Subcutaneous abdominal adipose tissue (tissue), 5 donors: ENCODE measurements at regions not wholly inside any gene's neighbourhood (a gene's known extent, or its start where the extent isn't known, plus 50 kb on each side); places are given as distances from the start of the nearest gene placed in this dataset.

Experiments
- H3K27ac ChIP-seq: one replicate; pipeline ENCODE4 v1.7.0; 2013; ENCODE audit warnings: low read depth, mild to moderate bottlenecking, inconsistent platforms, low read length, moderate library complexity
- H3K27me3 ChIP-seq, 5 donors: one replicate each; pipeline ENCODE4 v1.7.0; 2013; ENCODE audit warnings: low read length in 5 of 5, inconsistent platforms in 1 of 5; ENCODE audit not compliant: control insufficient read depth in 5 of 5, insufficient read depth in 4 of 5
- H3K36me3 ChIP-seq, 5 donors: one replicate each; pipeline ENCODE4 v1.7.0; 2013; ENCODE audit warnings: low read length in 5 of 5; ENCODE audit not compliant: control insufficient read depth in 5 of 5, insufficient read depth in 5 of 5
- H3K4me1 ChIP-seq, 5 donors: one replicate each; pipeline ENCODE4 v1.7.0; 2013; ENCODE audit warnings: low read length in 5 of 5, mild to moderate bottlenecking in 3 of 5, moderate library complexity in 1 of 5; ENCODE audit not compliant: control insufficient read depth in 5 of 5, insufficient read depth in 5 of 5
- H3K4me3 ChIP-seq, 5 donors: one replicate each; pipeline ENCODE4 v1.7.0; 2013; ENCODE audit warnings: low read length in 5 of 5, low read depth in 1 of 5
- H3K9ac ChIP-seq, 5 donors: one replicate each; pipeline ENCODE4 v1.7.0; 2013; ENCODE audit warnings: low read length in 5 of 5, mild to moderate bottlenecking in 4 of 5, moderate library complexity in 3 of 5
- H3K9me3 ChIP-seq, 5 donors: one replicate each; pipeline ENCODE4 v1.7.0; 2013; ENCODE audit warnings: low read length in 5 of 5; ENCODE audit not compliant: control insufficient read depth in 5 of 5
- donor health status: healthy.
- donor health status: healthy.
- donor health status: healthy.
- donor health status: healthy.
- donor health status: healthy.

DNA sequence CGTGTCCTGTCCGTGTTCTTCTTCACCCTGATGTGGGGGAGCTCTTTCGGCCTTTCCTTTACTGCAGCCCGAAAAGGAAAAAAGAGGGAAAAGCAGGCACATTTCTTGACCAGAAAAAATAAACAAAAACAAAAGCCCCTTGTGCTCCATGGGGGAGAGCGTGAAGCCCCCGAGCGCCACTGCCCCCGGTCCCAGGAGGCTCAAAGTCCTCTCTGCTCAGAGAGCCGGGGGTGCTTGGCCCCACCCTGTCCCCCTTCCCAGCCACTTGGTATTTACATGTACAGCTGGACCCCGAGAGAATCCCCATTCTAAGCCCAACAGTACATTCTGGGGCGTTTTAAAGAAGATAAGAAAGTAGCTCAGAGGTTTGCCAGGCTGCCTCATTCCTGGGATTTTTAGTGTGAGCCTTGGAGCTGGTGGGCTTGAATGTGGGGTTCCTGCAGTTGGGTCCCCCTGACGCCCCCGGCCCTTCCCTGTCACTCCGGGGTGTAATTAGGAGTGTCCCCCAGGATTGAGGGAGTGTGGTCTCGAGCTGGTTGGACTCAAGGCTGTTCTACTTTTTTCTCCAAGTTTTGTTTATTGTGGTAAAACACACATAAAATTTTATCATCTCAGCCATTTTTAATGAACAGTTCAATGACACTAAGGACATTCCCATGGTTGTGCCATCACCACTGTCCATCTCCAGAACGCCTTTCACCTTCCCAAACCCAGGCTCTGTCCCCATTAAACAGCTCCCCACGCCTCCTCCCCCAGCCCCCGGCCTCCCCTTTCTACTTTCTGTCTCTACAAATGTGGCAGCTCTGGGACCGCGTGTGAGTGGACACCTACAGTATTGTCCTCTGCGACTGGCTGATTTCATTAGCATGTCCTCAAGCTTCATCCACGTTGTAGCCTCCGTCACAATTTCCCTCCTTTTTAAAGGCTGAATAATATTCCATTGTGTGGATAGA lies 55.7 kb upstream of the BHLHE23 start:
- H3K9ac ChIP-seq: no peak overlapping the region
- H3K27me3 ChIP-seq: peaks cover 32 to 67% (median 46%) of the 10 kb centered on the region in 5 donors
- no peaks in the 10 kb centered on the region for H3K36me3 ChIP-seq
- peaks cover 0 to 4% (median 0%) of the 10 kb centered on the region in 5 donors for H3K9me3 ChIP-seq
- H3K4me3 ChIP-seq: no peak overlapping the region
- H3K4me1 ChIP-seq: peaks cover 0 to 23% (median 2%) of the 10 kb centered on the region in 5 donors
- H3K27ac ChIP-seq: no peak overlapping the region

DNA sequence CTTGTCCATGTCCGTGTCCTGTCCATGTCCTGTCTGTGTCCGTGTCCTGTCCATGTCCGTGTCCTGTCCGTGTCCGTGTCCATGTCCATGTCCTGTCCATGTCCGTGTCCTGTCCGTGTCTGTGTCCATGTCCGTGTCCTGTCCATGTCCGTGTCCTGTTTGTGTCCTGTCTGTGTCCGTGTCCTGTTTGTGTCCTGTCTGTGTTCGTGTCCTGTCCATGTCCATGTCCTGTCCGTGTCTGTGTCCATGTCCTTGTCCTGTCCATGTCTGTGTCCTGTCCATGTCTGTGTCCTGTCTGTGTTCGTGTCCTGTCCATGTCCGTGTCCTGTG lies 55.0 kb upstream of the BHLHE23 start:
- H3K9me3 ChIP-seq: peaks cover 0 to 4% (median 0%) of the 10 kb centered on the region in 5 donors
- H3K4me1 ChIP-seq: peaks cover 0 to 23% (median 2%) of the 10 kb centered on the region in 5 donors
- H3K4me3 ChIP-seq: no peak overlapping the region
- no peak overlapping the region for H3K9ac ChIP-seq
- H3K27me3 ChIP-seq: peaks cover 31 to 60% (median 44%) of the 10 kb centered on the region in 5 donors
- no peak overlapping the region for H3K27ac ChIP-seq
- H3K36me3 ChIP-seq: no peaks in the 10 kb centered on the region

DNA sequence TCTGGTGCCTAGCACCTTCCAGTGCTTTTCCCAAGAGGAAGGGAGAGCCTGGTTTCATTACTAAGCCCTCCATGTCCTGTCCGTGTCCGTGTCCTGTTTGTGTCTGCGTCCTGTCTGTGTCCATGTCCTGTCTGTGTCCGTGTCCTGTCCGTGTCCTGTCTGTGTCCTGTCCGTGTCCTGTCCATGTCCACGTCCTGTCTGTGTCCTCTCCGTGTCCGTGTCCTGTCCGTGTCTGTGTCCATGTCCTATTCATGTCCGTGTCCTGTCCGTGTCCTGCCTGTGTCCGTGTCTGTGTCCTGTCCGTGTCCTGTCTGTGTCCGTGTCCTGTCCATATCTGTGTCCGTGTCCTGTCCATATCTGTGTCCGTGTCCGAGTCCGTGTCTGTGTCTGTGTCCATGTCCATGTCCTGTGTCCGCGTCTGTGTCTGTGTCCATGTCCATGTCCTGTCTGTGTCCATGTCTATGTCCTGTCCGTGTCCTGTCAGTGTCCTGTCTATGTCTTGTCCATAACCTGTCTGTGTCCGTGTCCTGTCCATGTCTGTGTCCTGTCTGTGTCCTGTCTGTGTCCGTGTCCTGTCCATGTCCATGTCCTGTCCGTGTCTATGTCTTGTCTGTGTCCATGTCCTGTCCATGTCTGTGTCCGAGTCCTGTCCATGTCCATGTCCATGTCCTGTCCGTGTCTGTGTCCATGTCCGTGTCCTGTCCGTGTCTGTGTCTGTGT lies 54.4 kb upstream of the BHLHE23 start:
- Histone ChIP-seq H3K4me3 (no peak overlapping the region), H3K27ac (no peak overlapping the region), H3K9ac (no peak overlapping the region), H3K4me1 (peaks cover 2 to 23% (median 4%) of the 10 kb centered on the region in 5 donors), H3K36me3 (no peaks in the 10 kb centered on the region), H3K9me3 (peaks cover 0 to 4% (median 0%) of the 10 kb centered on the region in 5 donors), H3K27me3 (peaks cover 28 to 57% (median 44%) of the 10 kb centered on the region in 5 donors)

DNA sequence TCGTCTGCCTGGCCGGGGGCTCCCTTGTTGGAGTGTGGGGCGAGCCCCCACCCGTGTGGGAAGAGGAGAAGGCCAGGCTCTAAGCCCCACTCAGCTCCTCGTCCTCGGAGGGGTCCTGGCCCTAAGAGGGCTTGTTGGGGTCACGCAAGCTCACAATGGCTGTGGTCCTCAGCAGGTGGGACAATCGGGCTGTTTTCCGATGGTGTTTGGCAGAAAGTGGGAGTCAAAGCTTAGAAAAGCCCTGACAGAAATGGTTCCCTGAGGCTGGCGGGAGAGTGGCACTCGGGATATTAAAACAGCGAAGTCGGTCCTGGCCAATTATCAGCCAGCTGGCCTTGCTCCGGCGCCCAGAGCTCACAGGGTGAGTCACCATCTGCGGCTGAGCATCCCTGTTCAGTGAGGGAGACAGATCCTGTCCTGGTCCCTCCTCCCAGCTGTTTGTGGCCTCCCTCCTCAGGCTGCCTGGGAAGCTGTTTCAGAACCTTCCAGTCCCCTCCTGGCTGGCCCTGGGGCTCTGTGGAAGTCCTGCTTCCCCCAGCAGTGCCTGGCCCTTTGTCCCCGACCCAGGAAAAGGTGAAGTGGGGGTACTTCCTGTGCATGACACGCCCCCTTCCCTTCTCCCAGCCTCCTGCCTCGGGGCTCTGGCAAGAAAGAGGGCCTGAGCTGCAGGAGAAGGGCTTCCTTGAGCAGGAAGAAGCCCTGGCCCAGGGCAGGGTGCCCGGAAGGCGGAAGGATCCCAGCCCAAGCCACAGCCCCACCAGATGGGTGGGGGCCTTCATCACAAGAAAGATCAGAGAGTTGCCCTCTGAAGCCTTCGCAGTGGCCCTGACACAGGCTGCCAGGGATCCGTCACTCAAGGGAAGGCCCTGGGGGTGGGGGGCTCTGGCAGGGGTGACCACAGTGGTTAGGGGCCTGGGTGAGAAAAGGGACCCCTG lies 53.6 kb upstream of the BHLHE23 start:
- H3K36me3 ChIP-seq: no peaks in the 10 kb centered on the region
- no peak overlapping the region for H3K9ac ChIP-seq
- peaks cover 2 to 15% (median 3%) of the 10 kb centered on the region in 5 donors for H3K4me1 ChIP-seq
- H3K27me3 ChIP-seq: peaks cover 26 to 56% (median 44%) of the 10 kb centered on the region in 5 donors
- no peak overlapping the region for H3K27ac ChIP-seq
- H3K4me3 ChIP-seq: no peak overlapping the region
- H3K9me3 ChIP-seq: peaks cover 0 to 4% (median 0%) of the 10 kb centered on the region in 5 donors

DNA sequence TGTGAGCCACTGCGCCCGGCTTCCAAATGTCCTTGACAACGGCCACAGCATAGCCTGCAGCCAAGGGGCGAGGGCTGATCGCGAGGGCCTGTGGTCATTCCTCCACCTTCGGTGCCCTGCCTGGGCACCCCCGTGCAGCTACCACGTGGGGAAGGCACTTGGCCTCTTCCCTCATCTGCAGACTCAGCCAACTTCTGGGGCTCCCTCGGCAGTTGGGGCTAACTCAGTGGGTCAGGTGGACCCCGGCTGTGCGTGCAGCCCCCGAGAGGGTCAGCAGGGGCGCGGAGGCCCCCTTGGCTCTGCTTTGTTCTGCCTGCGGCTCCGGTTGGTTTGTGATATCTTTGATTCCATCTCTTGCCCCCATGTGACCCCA lies 52.9 kb upstream of the BHLHE23 start:
- Histone ChIP-seq H3K9ac (no peak overlapping the region), H3K27ac (no peak overlapping the region), H3K4me3 (no peak overlapping the region), H3K36me3 (no peaks in the 10 kb centered on the region), H3K4me1 (peaks cover 0 to 11% (median 3%) of the 10 kb centered on the region in 5 donors), H3K9me3 (peaks cover 0 to 4% (median 0%) of the 10 kb centered on the region in 5 donors), H3K27me3 (peaks cover 20 to 52% (median 38%) of the 10 kb centered on the region in 5 donors)

DNA sequence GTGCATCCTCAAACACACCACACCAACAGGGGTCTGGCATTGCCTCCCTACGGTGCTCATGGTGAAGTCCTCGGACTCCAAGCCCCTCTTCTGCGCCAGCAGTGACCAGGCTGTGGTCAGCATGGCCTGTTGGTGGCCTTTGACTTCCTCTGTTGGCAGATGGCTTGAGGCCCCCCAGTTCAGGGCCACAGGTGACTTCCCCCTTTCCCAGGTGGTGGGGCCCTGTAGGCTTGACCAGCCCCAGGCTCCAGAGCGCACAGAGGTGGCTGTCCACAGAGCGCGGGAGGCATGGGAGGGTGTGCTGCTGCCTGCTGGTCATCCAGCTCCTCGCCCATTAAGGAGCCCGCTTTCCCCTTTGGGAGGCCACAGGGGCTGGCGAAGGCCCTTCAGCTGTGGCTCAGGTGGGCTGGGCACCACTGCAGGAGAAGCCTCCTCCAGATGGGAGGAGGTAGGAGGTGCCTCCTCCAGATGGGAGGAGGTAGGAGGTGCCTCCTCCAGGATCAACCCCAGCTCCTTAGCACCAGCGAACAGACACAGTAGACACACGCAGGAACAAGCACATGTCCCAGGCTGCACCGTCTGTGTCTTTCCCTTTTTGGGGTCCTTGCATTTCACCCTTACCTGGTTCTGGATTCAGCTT lies 52.1 kb upstream of the BHLHE23 start:
- no peak overlapping the region for H3K4me3 ChIP-seq
- H3K9me3 ChIP-seq: peaks cover 0 to 4% (median 0%) of the 10 kb centered on the region in 5 donors
- H3K27me3 ChIP-seq: peaks cover 14 to 47% (median 31%) of the 10 kb centered on the region in 5 donors
- peaks cover 0 to 11% (median 3%) of the 10 kb centered on the region in 5 donors for H3K4me1 ChIP-seq
- H3K36me3 ChIP-seq: no peaks in the 10 kb centered on the region
- H3K27ac ChIP-seq: no peak overlapping the region
- H3K9ac ChIP-seq: no peak overlapping the region

DNA sequence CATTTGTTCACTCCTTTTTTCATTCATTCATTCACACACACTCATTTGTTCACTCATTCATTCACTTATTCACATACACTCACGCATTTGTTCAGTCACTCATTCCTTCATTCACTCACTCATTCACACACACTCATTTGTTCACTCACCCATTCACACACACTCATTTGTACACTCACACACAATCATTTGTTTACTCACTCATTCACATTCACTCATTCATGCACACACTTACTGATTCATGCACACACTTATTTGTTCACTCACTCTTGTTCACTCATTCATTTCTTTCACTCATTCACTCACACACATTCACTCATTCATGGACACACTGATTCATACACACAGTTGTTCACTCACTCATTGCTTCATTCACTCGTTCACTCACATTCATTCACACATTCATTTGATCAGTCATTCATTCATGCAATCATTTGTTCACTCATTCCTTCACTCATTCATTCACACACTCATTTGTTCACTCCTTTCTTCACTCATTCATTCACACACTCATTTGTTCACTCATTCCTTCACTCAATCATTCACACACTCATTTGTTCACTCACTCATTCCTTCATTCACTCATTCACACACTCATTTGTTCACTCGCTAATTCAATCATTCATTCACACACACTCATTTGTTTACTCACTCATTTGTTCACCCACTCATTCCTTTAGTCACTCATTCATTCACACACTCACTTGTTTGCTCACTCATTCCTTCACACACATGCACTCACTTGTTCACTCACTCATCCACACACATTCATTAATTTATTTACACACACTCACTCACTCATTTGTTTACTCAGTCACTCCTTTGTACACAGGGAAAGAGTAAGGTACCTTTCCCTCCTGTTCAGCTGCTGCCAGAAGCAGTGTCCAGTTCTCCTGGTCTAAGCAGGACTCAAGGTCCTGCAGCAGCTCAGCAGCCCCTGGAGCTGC lies 50.7 kb upstream of the BHLHE23 start:
- H3K36me3 ChIP-seq: no peaks in the 10 kb centered on the region
- H3K27me3 ChIP-seq: peaks cover 14 to 47% (median 32%) of the 10 kb centered on the region in 5 donors
- no peak overlapping the region for H3K27ac ChIP-seq
- H3K9me3 ChIP-seq: peaks cover 0 to 4% (median 0%) of the 10 kb centered on the region in 5 donors
- no peak overlapping the region for H3K4me3 ChIP-seq
- H3K4me1 ChIP-seq: peaks cover 0 to 16% (median 3%) of the 10 kb centered on the region in 5 donors
- no peak overlapping the region for H3K9ac ChIP-seq

DNA sequence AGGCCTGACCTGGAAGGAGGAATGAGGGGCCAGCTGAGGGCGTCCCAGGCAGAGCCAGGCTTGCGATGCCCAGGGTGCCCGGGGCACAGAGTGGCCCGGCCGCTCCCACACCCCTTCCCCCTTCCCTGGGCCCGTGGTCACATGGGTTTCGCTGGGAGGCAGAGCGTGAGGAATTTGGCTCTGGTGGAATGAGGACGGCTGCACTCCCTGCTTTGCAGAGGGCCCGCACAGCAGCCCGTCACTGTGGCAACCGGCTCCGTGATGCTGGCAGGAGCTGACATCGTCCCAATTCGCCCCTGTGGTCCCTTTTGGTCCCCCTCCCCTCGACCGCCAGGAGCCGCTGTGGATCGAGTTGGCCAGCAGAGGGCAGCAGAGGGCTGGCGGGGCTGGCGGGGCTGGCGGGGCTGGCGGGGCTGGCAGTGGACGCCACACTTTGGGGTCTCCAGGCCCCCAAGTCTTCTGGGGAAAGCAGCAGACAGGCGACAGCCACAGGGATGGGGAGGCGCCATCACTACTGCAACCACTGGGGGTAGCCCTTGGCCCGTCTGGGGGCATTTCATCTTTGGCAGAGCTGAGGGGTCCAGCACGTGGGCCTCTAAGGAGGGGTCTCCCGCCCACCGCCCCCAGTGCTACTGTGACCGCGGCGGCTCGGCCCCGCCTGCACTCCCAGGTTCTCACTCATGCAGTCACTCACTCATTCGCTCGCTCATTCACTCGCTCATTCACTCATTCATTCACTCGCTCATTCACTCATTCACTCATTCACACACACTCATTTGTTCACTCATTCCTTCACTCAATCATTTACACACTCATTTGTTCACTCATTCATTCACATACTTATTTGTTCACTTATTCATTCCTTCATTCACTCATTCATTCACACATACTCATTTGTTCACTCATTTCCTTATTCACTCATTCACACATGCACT lies 49.7 kb upstream of the BHLHE23 start:
- peaks cover 14 to 53% (median 37%) of the 10 kb centered on the region in 5 donors for H3K27me3 ChIP-seq
- no peak overlapping the region for H3K4me3 ChIP-seq
- no peak overlapping the region for H3K9ac ChIP-seq
- peaks cover 0 to 3% (median 0%) of the 10 kb centered on the region in 5 donors for H3K9me3 ChIP-seq
- no peaks in the 10 kb centered on the region for H3K36me3 ChIP-seq
- peaks cover 0 to 23% (median 3%) of the 10 kb centered on the region in 5 donors for H3K4me1 ChIP-seq
- H3K27ac ChIP-seq: no peak overlapping the region
